Kidney epithelial cell (primary cell): ENCODE measurements at regions not wholly inside any gene's neighbourhood (a gene's known extent, or its start where the extent isn't known, plus 50 kb on each side); places are given as distances from the start of the nearest gene placed in this dataset.

Experiments used
- DNase-seq: peaks from one replicate; pipeline ENCODE4 v3.0.0-alpha.2; 2010; ENCODE audit warnings: low read depth
- H3K27me3 ChIP-seq: 2 replicates; pipeline ENCODE4 v1.6.0; 2011; ENCODE audit warnings: low read length; ENCODE audit not compliant: control insufficient read depth, insufficient read depth
- H3K36me3 ChIP-seq: 2 replicates; pipeline ENCODE4 v1.5.1; 2011; ENCODE audit warnings: low read length; ENCODE audit not compliant: control insufficient read depth, insufficient read depth
- H3K4me3 ChIP-seq: 2 replicates; pipeline ENCODE4 v1.5.1; 2011; ENCODE audit warnings: low read depth, mild to moderate bottlenecking, control low read depth, low read length
- TF ChIP-seq, protein P1 (sequence below): IDR thresholded peaks from 2 replicates; pipeline ENCODE4 v1.5.1; 2011; ENCODE audit warnings: mild to moderate bottlenecking, moderate library complexity, low read length, control low read depth, inconsistent platforms; ENCODE audit not compliant: insufficient read depth, poor library complexity, severe bottlenecking

DNA sequence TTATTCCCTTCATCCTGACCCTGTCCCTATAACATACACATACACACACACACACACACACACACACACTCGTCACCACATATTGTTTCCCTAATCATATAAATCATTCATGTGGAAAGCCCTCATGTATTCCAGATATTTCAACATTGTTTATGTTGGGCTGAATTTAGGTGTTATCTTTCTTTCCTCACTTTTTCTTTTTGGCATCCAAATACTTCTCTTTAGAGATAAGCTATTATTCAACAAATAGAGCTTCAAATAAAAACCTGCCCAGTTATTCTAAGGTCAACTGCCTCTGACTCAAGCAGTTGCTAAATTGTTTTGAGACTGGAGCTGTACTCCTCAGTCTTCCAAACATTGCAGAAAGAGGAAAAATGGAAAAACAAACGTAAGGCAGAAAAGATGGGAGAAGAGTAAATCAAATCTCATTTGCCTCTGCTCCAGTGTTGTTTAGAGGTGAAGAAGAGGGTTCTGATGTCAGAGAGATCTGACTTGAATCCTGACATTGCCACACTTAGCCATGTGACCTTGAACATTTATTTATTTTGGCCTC lies 215.7 kb downstream of the GAS1 start:
- Histone ChIP-seq H3K36me3 (no peaks in the 10 kb centered on the region), H3K4me3 (no peak overlapping the region), H3K27me3 (no peaks in the 10 kb centered on the region)
- TF ChIP-seq, protein P1, sequence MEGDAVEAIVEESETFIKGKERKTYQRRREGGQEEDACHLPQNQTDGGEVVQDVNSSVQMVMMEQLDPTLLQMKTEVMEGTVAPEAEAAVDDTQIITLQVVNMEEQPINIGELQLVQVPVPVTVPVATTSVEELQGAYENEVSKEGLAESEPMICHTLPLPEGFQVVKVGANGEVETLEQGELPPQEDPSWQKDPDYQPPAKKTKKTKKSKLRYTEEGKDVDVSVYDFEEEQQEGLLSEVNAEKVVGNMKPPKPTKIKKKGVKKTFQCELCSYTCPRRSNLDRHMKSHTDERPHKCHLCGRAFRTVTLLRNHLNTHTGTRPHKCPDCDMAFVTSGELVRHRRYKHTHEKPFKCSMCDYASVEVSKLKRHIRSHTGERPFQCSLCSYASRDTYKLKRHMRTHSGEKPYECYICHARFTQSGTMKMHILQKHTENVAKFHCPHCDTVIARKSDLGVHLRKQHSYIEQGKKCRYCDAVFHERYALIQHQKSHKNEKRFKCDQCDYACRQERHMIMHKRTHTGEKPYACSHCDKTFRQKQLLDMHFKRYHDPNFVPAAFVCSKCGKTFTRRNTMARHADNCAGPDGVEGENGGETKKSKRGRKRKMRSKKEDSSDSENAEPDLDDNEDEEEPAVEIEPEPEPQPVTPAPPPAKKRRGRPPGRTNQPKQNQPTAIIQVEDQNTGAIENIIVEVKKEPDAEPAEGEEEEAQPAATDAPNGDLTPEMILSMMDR, result no peak
- DNase-seq, result no peak

DNA sequence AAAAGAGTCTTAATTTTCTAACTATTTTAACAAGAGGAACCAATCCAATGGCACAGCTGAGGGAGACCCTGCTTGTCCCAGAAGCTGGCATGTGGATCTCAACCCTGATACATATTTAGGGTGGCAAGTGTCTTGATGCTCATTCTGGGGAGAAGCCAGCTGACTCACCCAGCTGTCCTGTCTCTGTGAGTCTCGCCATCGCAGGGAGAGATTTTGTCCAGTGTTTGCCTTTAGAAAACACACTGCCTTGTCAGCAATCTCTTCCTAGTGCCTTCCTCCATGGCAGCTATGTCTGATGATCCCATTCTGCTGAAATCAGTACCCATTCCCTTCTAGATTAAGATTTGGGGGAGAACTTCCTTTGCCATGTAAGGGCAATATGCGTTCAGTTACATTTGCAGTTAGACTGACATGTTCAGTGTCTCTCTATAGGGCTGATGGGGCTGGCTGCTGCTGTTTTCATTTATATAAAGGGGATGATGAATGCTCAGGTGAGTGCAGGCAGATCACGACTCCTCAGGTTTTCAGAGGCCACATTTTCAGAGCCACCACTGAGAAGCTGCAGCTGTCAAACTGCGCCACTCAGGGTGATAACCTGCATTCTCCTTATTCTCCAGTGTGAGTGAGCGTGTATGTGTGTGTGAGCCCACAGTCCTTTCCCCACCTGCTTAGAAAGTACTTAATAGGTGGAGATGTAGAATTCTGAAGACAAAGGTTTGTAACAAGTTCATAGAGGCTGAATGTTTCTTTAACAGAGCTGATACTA lies 217.0 kb downstream of the GAS1 start:
- TF ChIP-seq, protein P1, result no peak

DNA sequence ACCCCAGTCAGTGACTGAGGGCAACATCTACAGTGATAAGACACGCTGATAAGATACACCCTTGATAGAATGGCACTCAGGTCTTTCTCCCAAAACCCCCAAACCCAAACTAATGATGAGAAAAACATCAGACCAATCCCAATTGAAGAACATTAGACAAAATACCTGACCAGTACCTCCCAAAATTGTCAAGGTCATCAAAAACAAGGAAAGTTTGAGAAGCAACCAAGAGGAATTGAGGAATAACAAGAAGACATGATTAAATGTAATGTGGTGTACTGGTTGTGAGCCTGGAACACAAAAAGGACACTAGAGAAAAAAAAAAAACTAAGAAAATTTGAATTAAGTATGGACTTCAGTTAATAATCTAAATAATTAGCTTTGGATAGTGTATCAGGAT lies 222.8 kb downstream of the GAS1 start:
- TF ChIP-seq, protein P1, result no peak
- no peaks in the 10 kb centered on the region for H3K27me3 ChIP-seq
- no peak overlapping the region for H3K4me3 ChIP-seq
- no peak for DNase-seq
- no peaks in the 10 kb centered on the region for H3K36me3 ChIP-seq

More for the DNA sequence above, 217.0 kb downstream of the GAS1 start:
- Histone ChIP-seq H3K36me3 (no peaks in the 10 kb centered on the region), H3K27me3 (no peaks in the 10 kb centered on the region), H3K4me3 (no peak overlapping the region)
- no peak for DNase-seq

DNA sequence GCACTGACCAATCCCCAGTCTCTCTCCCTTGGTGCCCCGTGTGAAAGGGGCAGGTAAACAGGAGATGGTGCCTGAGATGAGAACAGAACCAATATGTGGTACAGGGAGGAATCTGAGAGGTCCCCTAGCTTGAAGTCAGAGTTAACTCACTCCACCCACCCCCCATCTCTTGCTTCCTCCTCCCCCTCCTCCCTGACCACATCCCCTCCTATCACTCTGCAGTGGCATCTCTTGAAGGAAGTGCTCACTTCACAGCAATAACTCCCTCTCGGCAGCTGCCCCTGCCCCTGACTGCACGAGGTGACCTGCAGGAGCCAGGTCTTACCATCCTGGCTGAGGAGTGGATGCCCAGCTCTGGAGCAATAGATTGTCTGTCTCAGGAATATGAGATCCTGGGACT lies 224.0 kb downstream of the GAS1 start:
- H3K36me3 ChIP-seq, result no peaks in the 10 kb centered on the region
- H3K27me3 ChIP-seq, result no peaks in the 10 kb centered on the region

DNA sequence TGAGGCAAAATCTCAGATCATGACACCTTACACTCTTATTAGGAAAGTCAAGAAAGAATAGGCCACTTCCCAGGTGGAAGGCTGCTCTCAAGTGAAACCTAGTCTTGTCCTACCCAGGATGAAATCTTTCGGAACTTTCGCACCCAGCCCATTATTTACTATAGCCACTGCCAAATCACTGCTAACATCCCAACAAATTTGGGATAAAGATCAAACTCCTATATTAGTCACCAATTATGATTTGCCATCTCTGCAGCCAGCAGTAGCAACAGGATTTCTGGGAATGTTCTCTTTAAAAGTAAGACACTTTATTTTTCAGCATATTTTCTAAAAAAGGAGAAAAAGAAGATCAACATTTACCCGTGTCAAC lies 224.6 kb downstream of the GAS1 start:
- no peak for DNase-seq
- H3K27me3 ChIP-seq, result no peaks in the 10 kb centered on the region
- H3K36me3 ChIP-seq, result no peaks in the 10 kb centered on the region

More for the DNA sequence above, 224.0 kb downstream of the GAS1 start:
- no peak for DNase-seq
- TF ChIP-seq, protein P1, result no peak
- H3K4me3 ChIP-seq, result no peak overlapping the region

More for the DNA sequence above, 224.6 kb downstream of the GAS1 start:
- TF ChIP-seq, protein P1, result no peak
- no peak overlapping the region for H3K4me3 ChIP-seq
